NB4 (cell line): ENCODE measurements at regions not wholly inside any gene's neighbourhood (a gene's known extent, or its start where the extent isn't known, plus 50 kb on each side); places are given as distances from the start of the nearest gene placed in this dataset.

ENCODE experiments used
- CTCF ChIP-seq: IDR thresholded peaks from one replicate; pipeline ENCODE4 v1.5.1; 2012; ENCODE audit warnings: low read depth, low read length
- TF ChIP-seq, protein P1 (sequence below): IDR thresholded peaks from 2 replicates; pipeline ENCODE4 v1.6.1; 2011; ENCODE audit warnings: low read depth, low read length

DNA sequence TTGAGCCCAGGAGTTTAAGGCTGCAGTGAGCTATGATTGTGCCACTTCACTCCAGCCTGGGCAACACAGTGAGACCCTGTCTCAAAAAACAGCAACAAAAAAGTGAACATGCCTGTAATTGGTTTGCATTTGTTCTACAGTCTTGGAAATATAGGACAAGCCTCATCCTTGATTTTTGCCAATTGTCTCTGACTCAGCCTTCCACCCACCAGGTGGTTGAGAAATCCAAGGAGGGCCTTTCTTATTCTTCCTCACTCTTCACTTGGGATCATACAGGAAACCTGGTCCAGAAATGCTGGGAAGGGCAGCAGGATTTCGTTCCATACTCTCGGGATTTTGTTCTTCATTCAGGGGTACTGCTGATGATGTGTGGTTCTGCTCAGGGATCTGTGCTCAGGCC is 94.6 kb downstream of the CDC42EP3 start:
- TF ChIP-seq CTCF: no peak
- TF ChIP-seq, protein P1, sequence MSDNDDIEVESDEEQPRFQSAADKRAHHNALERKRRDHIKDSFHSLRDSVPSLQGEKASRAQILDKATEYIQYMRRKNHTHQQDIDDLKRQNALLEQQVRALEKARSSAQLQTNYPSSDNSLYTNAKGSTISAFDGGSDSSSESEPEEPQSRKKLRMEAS: no peak
